ENCODE measurements at regions not wholly inside any gene's neighbourhood (a gene's known extent, or its start where the extent isn't known, plus 50 kb on each side); places are given as distances from the start of the nearest gene placed in this dataset.

DNA sequence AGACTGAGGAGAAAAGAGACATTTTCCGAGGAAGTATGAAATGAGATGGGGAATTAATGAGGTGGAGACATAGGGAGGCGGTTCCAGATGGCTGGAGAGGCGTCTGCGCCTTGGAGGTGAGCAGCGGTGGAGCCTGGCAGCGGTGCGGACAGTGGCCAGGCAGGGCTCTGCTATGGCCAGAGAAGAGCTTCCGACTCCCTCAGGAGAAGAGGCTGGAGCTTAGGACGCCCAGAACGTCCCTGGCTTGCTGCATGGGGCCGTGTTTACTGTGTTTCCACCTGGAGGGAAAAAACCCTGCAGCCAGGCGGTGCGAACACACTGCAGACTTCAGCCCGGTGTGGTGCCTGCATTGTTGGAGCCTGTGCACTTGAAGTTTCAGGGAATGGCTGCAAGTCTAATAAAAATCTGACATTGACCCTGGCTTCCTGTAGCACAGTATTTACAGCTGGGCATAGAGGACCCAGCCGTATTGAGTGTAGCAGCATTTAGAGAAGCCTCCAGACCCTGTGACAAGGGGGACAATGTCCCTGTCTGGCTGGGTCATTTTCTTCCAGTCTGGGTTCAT lies 447.1 kb upstream of the MKI67 start:
- Histone ChIP-seq H3K27ac (ENCODE audit: low read depth, low read length) (no peak overlapping the region), H3K9me3 (ENCODE audit: control insufficient read depth, insufficient read depth, low read length) (no peaks in the 10 kb centered on the region), H3K4me3 (ENCODE audit: low read length) (no peak overlapping the region), H3F3A (ENCODE audit: control insufficient read depth, insufficient read depth) (no peaks in the 10 kb centered on the region), H4K20me1 (ENCODE audit: control insufficient read depth, insufficient read depth, low read depth, low read length) (no peaks in the 10 kb centered on the region), H3K27me3 (ENCODE audit: control insufficient read depth, low read length) (no peaks in the 10 kb centered on the region), H3K4me1 (ENCODE audit: control insufficient read depth, low read length) (no peaks in the 10 kb centered on the region), H3K4me2 (ENCODE audit: low read length) (no peak overlapping the region), H3K36me3 (ENCODE audit: control insufficient read depth, low read length) (no peaks in the 10 kb centered on the region), H3K9me2 (replicated peaks; ENCODE audit: control insufficient read depth, low read length) (no peaks in the 10 kb centered on the region), H3K79me2 (ENCODE audit: control insufficient read depth, low read length) (no peaks in the 10 kb centered on the region)
- TF ChIP-seq EZH2phosphoT487 (IDR thresholded peaks at IDR 0.05; ENCODE audit: borderline replicate concordance, low read length), result no peak
- TF ChIP-seq, protein P1, sequence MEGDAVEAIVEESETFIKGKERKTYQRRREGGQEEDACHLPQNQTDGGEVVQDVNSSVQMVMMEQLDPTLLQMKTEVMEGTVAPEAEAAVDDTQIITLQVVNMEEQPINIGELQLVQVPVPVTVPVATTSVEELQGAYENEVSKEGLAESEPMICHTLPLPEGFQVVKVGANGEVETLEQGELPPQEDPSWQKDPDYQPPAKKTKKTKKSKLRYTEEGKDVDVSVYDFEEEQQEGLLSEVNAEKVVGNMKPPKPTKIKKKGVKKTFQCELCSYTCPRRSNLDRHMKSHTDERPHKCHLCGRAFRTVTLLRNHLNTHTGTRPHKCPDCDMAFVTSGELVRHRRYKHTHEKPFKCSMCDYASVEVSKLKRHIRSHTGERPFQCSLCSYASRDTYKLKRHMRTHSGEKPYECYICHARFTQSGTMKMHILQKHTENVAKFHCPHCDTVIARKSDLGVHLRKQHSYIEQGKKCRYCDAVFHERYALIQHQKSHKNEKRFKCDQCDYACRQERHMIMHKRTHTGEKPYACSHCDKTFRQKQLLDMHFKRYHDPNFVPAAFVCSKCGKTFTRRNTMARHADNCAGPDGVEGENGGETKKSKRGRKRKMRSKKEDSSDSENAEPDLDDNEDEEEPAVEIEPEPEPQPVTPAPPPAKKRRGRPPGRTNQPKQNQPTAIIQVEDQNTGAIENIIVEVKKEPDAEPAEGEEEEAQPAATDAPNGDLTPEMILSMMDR (IDR thresholded peaks at IDR 0.05; ENCODE audit: low read depth, low read length, poor library complexity, severe bottlenecking), result no peak

DNA sequence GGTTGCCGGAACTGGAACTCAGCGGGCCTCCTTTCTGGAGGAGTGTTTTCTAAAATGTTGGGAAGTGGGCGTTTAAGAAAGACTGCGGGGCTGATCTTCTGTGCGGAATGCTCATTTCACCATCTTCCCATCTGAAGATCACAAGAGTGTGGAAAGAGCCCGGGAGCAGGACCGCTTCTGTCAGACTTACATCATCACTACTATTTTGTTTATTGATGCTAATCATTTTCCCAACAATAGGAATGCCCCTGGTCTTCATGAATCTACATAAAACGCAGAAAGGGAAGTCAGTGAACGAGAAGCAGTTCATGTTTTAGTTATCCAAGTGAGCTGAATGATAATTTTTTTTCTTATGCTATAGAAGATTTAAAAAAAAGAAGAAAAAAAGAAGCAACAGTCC lies 447.8 kb upstream of the MKI67 start:
- H3K9me3 ChIP-seq (ENCODE audit: control insufficient read depth, insufficient read depth, low read length), result no peaks in the 10 kb centered on the region
- H3K27ac ChIP-seq (ENCODE audit: low read depth, low read length), result no peak overlapping the region
- no peak overlapping the region for H3K4me2 ChIP-seq (ENCODE audit: low read length)
- no peaks in the 10 kb centered on the region for H3K9me2 ChIP-seq (replicated peaks; ENCODE audit: control insufficient read depth, low read length)
- H3K27me3 ChIP-seq (ENCODE audit: control insufficient read depth, low read length), result no peaks in the 10 kb centered on the region
- no peak overlapping the region for H3K4me3 ChIP-seq (ENCODE audit: low read length)
- H3K79me2 ChIP-seq (ENCODE audit: control insufficient read depth, low read length), result no peaks in the 10 kb centered on the region
- no peaks in the 10 kb centered on the region for H4K20me1 ChIP-seq (ENCODE audit: control insufficient read depth, insufficient read depth, low read depth, low read length)
- TF ChIP-seq EZH2phosphoT487 (IDR thresholded peaks at IDR 0.05; ENCODE audit: borderline replicate concordance, low read length), result no peak
- TF ChIP-seq, protein P1 (IDR thresholded peaks at IDR 0.05; ENCODE audit: low read depth, low read length, poor library complexity, severe bottlenecking), result no peak
- H3K36me3 ChIP-seq (ENCODE audit: control insufficient read depth, low read length), result no peaks in the 10 kb centered on the region
- H3K4me1 ChIP-seq (ENCODE audit: control insufficient read depth, low read length), result no peaks in the 10 kb centered on the region
- no peaks in the 10 kb centered on the region for H3F3A ChIP-seq (ENCODE audit: control insufficient read depth, insufficient read depth)

DNA sequence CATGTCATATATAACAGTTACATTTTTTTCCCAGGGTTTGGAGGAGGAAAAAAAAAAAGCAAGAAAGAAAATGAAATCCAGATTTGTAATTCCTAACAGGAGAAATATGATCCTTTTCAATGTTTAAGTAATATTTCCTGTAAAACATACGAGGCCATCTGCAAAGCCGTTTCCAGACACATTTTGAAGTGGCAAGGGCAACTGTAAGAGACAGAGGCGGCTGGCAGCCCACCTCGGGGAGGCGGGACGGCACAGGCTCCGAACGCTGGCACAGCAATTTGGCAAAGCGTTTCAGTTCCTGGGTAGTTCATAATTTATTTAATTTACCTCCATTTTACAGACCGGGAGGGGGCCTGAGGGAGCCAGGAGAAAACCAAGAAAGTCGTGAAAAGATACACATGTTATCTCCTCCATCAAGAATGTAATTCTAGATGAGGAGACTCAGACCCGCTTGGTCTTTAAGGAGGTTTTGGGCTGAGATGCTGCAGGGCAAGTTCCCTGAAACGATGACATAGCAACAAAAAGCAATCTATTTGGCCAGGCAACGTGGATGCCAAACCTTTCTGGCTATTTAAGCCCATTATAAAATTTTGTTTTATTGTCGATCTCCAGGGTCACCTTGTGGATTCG lies 448.5 kb upstream of the MKI67 start:
- Histone ChIP-seq H3F3A (ENCODE audit: control insufficient read depth, insufficient read depth) (no peaks in the 10 kb centered on the region), H3K4me2 (ENCODE audit: low read length) (no peak overlapping the region), H4K20me1 (ENCODE audit: control insufficient read depth, insufficient read depth, low read depth, low read length) (no peaks in the 10 kb centered on the region), H3K9me2 (replicated peaks; ENCODE audit: control insufficient read depth, low read length) (no peaks in the 10 kb centered on the region), H3K27ac (ENCODE audit: low read depth, low read length) (no peak overlapping the region), H3K36me3 (ENCODE audit: control insufficient read depth, low read length) (no peaks in the 10 kb centered on the region), H3K9me3 (ENCODE audit: control insufficient read depth, insufficient read depth, low read length) (no peaks in the 10 kb centered on the region), H3K4me1 (ENCODE audit: control insufficient read depth, low read length) (no peaks in the 10 kb centered on the region), H3K4me3 (ENCODE audit: low read length) (no peak overlapping the region), H3K79me2 (ENCODE audit: control insufficient read depth, low read length) (no peaks in the 10 kb centered on the region), H3K27me3 (ENCODE audit: control insufficient read depth, low read length) (no peaks in the 10 kb centered on the region)
- TF ChIP-seq, protein P1 (IDR thresholded peaks at IDR 0.05; ENCODE audit: low read depth, low read length, poor library complexity, severe bottlenecking), result no peak
- TF ChIP-seq EZH2phosphoT487 (IDR thresholded peaks at IDR 0.05; ENCODE audit: borderline replicate concordance, low read length), result no peak

Measured in DOHH2 (cell line).